ENCODE measurements at regions not wholly inside any gene's neighbourhood (a gene's known extent, or its start where the extent isn't known, plus 50 kb on each side); places are given as distances from the start of the nearest gene placed in this dataset.
A peak's percentile ranks its signal among the peaks of the same experiment; 100 is the strongest.

DNA sequence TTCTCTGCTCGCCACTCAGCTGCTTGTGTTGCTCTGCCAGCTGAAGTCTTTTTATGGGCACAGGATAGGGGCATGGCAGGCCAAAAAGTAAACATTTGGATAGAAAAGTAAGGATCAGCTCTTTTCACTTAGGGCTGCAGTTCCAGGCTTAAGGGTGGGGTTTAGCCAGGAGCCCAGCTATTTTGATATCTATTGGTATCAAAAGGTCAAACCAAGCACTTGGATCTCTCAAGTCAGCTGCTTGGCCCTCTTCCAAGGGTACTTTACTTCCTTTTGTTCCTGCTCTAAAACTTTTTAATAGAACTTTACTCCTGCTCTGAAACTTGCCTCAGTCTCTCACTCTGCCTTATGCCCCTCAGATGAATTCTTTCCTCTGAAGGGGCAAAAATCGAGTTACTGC is 55.7 kb upstream of the ABCC4 start:
- FAIRE-seq = no peak
- Histone ChIP-seq H3K9me1 (ENCODE audit: control insufficient read depth, insufficient read depth, low read length) (no peaks in the 10 kb centered on the region), H3K9me3 (replicated peaks; ENCODE audit: control insufficient read depth, insufficient read depth, low read depth, low read length) (no peaks in the 10 kb centered on the region), H3K36me3 (ENCODE audit: control insufficient read depth, insufficient read depth, low read length) (no peaks in the 10 kb centered on the region), H3K4me3 (no peak overlapping the region), H3K9ac (ENCODE audit: insufficient read depth in 1 of 2, low read depth in 2 of 2, low read length in 2 of 2) (no peak overlapping the region), H2AFZ (ENCODE audit: low read depth, low read length) (no peak overlapping the region), H3K4me1 (replicated peaks in 1 of 2; ENCODE audit: control insufficient read depth in 2 of 2, insufficient read depth in 2 of 2, low read length in 2 of 2) (peaks cover 0 to 6% of the 10 kb centered on the region in 2 experiments; a peak in 3 of 5 replicates), H3K79me2 (ENCODE audit: control insufficient read depth, insufficient read depth, low read length) (no peaks in the 10 kb centered on the region), H4K20me1 (replicated peaks; ENCODE audit: control insufficient read depth, insufficient read depth, low read length) (no peaks in the 10 kb centered on the region), H3K4me2 (ENCODE audit: insufficient read depth, low read length) (no peak overlapping the region), H3K27me3 (ENCODE audit: control insufficient read depth in 2 of 2, insufficient read depth in 2 of 2, low read length in 2 of 2) (no peaks in the 10 kb centered on the region), H3K27ac (ENCODE audit: extremely low read depth, low read depth, low read length) (no peak overlapping the region)
- no peak for ATAC-seq
- intact Hi-C loops (cut with micrococcal nuclease) (no loop called here), in situ Hi-C loops (cut with MboI) (no loop called here)
- no peak for TF ChIP-seq DDX20 (tag; IDR thresholded peaks at IDR 0.05; ENCODE audit: low read depth)
- ChIA-PET CTCF (ENCODE audit: low intra/inter-chr PET ratio) (no interaction called here), POLR2A (no interaction called here)
- WGBS (ENCODE audit: insufficient coverage, low coverage, missing lambda C conversion rate) = 61% methylated on average over 2 of the region's 2 CpGs
- no peak for DNase-seq (ENCODE audit: extremely low read depth in 1 of 4, low spot score in 3 of 4)
- BruUV-seq (replicated peaks) = no TSS peak

DNA sequence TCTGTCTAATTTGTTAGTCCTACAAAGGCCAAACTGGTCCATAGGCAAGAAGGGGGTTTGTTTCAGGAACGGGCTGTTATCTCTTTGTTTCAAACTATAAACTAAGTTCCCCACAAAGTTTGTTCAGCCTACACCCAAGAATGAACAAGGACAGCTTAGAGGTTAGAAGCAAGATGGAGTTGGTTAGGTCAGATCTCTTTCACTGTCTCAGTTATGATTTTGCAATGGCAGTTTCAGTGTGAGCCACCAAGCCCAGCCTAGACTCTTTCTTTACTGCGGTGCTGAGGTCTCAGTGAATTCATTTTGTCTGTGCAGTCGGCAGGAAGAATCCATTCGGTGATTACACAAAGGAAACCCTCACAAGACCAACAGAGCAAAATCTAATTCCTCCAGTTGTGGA is 56.6 kb upstream of the ABCC4 start:
- ATAC-seq = no peak
- Histone ChIP-seq H3K9ac (ENCODE audit: insufficient read depth in 1 of 2, low read depth in 2 of 2, low read length in 2 of 2) (peak overlapping the region in 1 of 2 experiments; percentile 35; a peak in 2 of 4 replicates), H2AFZ (ENCODE audit: low read depth, low read length) (peak overlapping the region; percentile 37), H3K79me2 (ENCODE audit: control insufficient read depth, insufficient read depth, low read length) (no peaks in the 10 kb centered on the region), H3K9me1 (ENCODE audit: control insufficient read depth, insufficient read depth, low read length) (no peaks in the 10 kb centered on the region), H3K36me3 (ENCODE audit: control insufficient read depth, insufficient read depth, low read length) (no peaks in the 10 kb centered on the region), H3K4me1 (replicated peaks in 1 of 2; ENCODE audit: control insufficient read depth in 2 of 2, insufficient read depth in 2 of 2, low read length in 2 of 2) (peaks cover 0 to 6% of the 10 kb centered on the region in 2 experiments; a peak in 3 of 5 replicates), H3K27ac (ENCODE audit: extremely low read depth, low read depth, low read length) (no peak overlapping the region), H3K9me3 (replicated peaks; ENCODE audit: control insufficient read depth, insufficient read depth, low read depth, low read length) (no peaks in the 10 kb centered on the region), H3K27me3 (ENCODE audit: control insufficient read depth in 2 of 2, insufficient read depth in 2 of 2, low read length in 2 of 2) (no peaks in the 10 kb centered on the region), H3K4me3 (no peak overlapping the region), H4K20me1 (replicated peaks; ENCODE audit: control insufficient read depth, insufficient read depth, low read length) (no peaks in the 10 kb centered on the region), H3K4me2 (ENCODE audit: insufficient read depth, low read length) (no peak overlapping the region)
- FAIRE-seq = no peak
- POLR2A ChIA-PET = no interaction called here
- in situ Hi-C loops (cut with MboI) (no loop called here), intact Hi-C loops (cut with micrococcal nuclease) (no loop called here)
- no TSS peak for BruUV-seq (replicated peaks)
- CTCF ChIA-PET (ENCODE audit: low intra/inter-chr PET ratio) = no interaction called here
- 47% methylated on average over 4 of the region's 4 CpGs for WGBS (ENCODE audit: insufficient coverage, low coverage, missing lambda C conversion rate)
- no peak for DNase-seq (ENCODE audit: extremely low read depth in 1 of 4, low spot score in 3 of 4)
- TF ChIP-seq ZSCAN29 (IDR thresholded peaks at IDR 0.05) (no peak), ZNF668 (CRISPR knock-in tag; IDR thresholded peaks at IDR 0.05) (peak; percentile 82), SMARCA4 (IDR thresholded peaks at IDR 0.05) (no peak), CBFA2T3 (IDR thresholded peaks at IDR 0.05) (no peak), NCOR1 (IDR thresholded peaks at IDR 0.05) (no peak), MEF2D (tag; conservative IDR thresholded peaks at IDR 0.05; ENCODE audit: low read depth) (peak; percentile 59; the same call in 1 of the 2 replicates), ZNF324 (CRISPR knock-in tag; IDR thresholded peaks at IDR 0.05) (no peak), GATAD2A (IDR thresholded peaks at IDR 0.05) (no peak), SAFB2 (IDR thresholded peaks at IDR 0.05; ENCODE audit: borderline replicate concordance, low read depth, low read length, severe bottlenecking) (no peak), KLF6 (CRISPR knock-in tag; IDR thresholded peaks at IDR 0.05; ENCODE audit: borderline replicate concordance) (peak; percentile 87), ZNF583 (CRISPR knock-in tag; IDR thresholded peaks at IDR 0.05) (peak; percentile 85), TFAM (CRISPR knock-in tag; conservative IDR thresholded peaks at IDR 0.05) (no peak), ZNF143 (CRISPR knock-in tag; IDR thresholded peaks at IDR 0.05) (no peak), PRMT5 (CRISPR knock-in tag; IDR thresholded peaks at IDR 0.05) (no peak), ZBTB9 (CRISPR knock-in tag; IDR thresholded peaks at IDR 0.05) (peak; percentile 79; the same call in 1 of the 2 replicates)
- TF ChIP-seq, protein P1, sequence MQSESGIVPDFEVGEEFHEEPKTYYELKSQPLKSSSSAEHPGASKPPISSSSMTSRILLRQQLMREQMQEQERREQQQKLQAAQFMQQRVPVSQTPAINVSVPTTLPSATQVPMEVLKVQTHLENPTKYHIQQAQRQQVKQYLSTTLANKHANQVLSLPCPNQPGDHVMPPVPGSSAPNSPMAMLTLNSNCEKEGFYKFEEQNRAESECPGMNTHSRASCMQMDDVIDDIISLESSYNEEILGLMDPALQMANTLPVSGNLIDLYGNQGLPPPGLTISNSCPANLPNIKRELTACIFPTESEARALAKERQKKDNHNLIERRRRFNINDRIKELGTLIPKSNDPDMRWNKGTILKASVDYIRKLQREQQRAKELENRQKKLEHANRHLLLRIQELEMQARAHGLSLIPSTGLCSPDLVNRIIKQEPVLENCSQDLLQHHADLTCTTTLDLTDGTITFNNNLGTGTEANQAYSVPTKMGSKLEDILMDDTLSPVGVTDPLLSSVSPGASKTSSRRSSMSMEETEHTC (IDR thresholded peaks at IDR 0.05) = no peak
- TF ChIP-seq, protein P2, sequence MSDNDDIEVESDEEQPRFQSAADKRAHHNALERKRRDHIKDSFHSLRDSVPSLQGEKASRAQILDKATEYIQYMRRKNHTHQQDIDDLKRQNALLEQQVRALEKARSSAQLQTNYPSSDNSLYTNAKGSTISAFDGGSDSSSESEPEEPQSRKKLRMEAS (CRISPR knock-in tag; IDR thresholded peaks at IDR 0.05) = no peak
